Keratinocyte (primary cell): ENCODE measurements at regions not wholly inside any gene's neighbourhood (a gene's known extent, or its start where the extent isn't known, plus 50 kb on each side); places are given as distances from the start of the nearest gene placed in this dataset.

Source experiments
- DNase-seq: peaks from one replicate; pipeline ENCODE4 v3.0.0-alpha.2; 2011; ENCODE audit warnings: low read depth, missing footprints, low spot score
- FAIRE-seq: peaks from 2 replicates; lab custom pipeline; 2011; peaks lifted over from hg19 to GRCh38; lab: Jason Lieb, UNC
- H2AFZ ChIP-seq: 2 replicates; pipeline ENCODE4 v1.6.0; 2012; ENCODE audit warnings: low read length, control low read depth, inconsistent platforms; ENCODE audit not compliant: control insufficient read depth
- H3K27ac ChIP-seq: 2 replicates; pipeline ENCODE4 v1.5.1; 2011; ENCODE audit warnings: low read length; ENCODE audit not compliant: control insufficient read depth, insufficient read depth
- H3K27me3 ChIP-seq: 3 replicates; pipeline ENCODE4 v1.6.0; 2011; ENCODE audit warnings: low read length; ENCODE audit not compliant: control insufficient read depth, insufficient read depth; ENCODE audit errors: extremely low read depth
- H3K36me3 ChIP-seq, 2 experiments: 2 replicates in 1 of 2; 3 replicates in 1 of 2; pipeline ENCODE4 v1.5.1; 2011; ENCODE audit warnings: low read length in 2 of 2, mild to moderate bottlenecking in 1 of 2; ENCODE audit not compliant: control insufficient read depth in 2 of 2, insufficient read depth in 2 of 2; ENCODE audit errors: extremely low read depth in 1 of 2
- H3K4me1 ChIP-seq: 3 replicates; pipeline ENCODE4 v1.5.1; 2011; ENCODE audit warnings: low read length; ENCODE audit not compliant: control insufficient read depth, insufficient read depth; ENCODE audit errors: extremely low read depth
- H3K4me2 ChIP-seq: 3 replicates; pipeline ENCODE4 v1.6.0; 2011; ENCODE audit warnings: low read depth, low read length; ENCODE audit not compliant: control insufficient read depth, insufficient read depth; ENCODE audit errors: extremely low read depth
- H3K4me3 ChIP-seq, 3 experiments: fragments of 200-600 bp in 1 of 3; sonication (generic) in 1 of 3; 2 replicates in 2 of 3; 3 replicates in 1 of 3; pipeline ENCODE4 v1.5.1; 2011 to 2016; ENCODE audit warnings: low read length in 3 of 3, mild to moderate bottlenecking in 3 of 3, control low read depth in 2 of 3, inconsistent platforms in 1 of 3, low read depth in 1 of 3, mixed read lengths in 1 of 3, mixed run types in 1 of 3, moderate library complexity in 1 of 3; ENCODE audit not compliant: control insufficient read depth in 2 of 3, insufficient read depth in 2 of 3; ENCODE audit errors: extremely low read depth in 1 of 3
- H3K79me2 ChIP-seq: 2 replicates; pipeline ENCODE4 v1.6.0; 2012; ENCODE audit warnings: low read length; ENCODE audit not compliant: control insufficient read depth, insufficient read depth
- H3K9ac ChIP-seq: 3 replicates; pipeline ENCODE4 v1.6.0; 2011; ENCODE audit warnings: low read length; ENCODE audit not compliant: control insufficient read depth, insufficient read depth; ENCODE audit errors: extremely low read depth
- H3K9me1 ChIP-seq: 3 replicates; pipeline ENCODE4 v1.6.0; 2011; ENCODE audit warnings: low read length; ENCODE audit not compliant: control insufficient read depth, insufficient read depth; ENCODE audit errors: extremely low read depth
- H3K9me3 ChIP-seq: 2 replicates; pipeline ENCODE4 v1.5.1; 2012; ENCODE audit warnings: low read depth, low read length; ENCODE audit not compliant: control insufficient read depth
- H4K20me1 ChIP-seq: 3 replicates; pipeline ENCODE4 v1.6.0; 2011; ENCODE audit warnings: low read length; ENCODE audit not compliant: control insufficient read depth, insufficient read depth; ENCODE audit errors: extremely low read depth
- EZH2 ChIP-seq: IDR thresholded peaks from one replicate; pipeline ENCODE4 v1.6.1; 2012; ENCODE audit warnings: inconsistent platforms, mild to moderate bottlenecking, low read length, moderate library complexity
- dilution Hi-C: fragments of 300-500 bp; cut with MboI; formaldehyde crosslinking; loops from one replicate; pipeline ENCODE4 v1.7.0; 2020; ENCODE audit warnings: low sequenced_read_pairs; ENCODE audit not compliant: extremely low pct_ligation_motif_present
- TF ChIP-seq, protein P1 (sequence below), 3 experiments: IDR thresholded peaks in 1 of 3; conservative IDR thresholded peaks in 1 of 3; optimal IDR thresholded peaks in 1 of 3; 2 replicates in 2 of 3; 3 replicates in 1 of 3; pipeline versions ENCODE3 to v1.5.1; 2011; ENCODE audit warnings: low read length in 3 of 3, mild to moderate bottlenecking in 3 of 3, moderate library complexity in 2 of 3, control low read depth in 1 of 3, inconsistent platforms in 1 of 3; ENCODE audit not compliant: insufficient read depth in 2 of 3; ENCODE audit errors: extremely low read depth in 1 of 3

DNA sequence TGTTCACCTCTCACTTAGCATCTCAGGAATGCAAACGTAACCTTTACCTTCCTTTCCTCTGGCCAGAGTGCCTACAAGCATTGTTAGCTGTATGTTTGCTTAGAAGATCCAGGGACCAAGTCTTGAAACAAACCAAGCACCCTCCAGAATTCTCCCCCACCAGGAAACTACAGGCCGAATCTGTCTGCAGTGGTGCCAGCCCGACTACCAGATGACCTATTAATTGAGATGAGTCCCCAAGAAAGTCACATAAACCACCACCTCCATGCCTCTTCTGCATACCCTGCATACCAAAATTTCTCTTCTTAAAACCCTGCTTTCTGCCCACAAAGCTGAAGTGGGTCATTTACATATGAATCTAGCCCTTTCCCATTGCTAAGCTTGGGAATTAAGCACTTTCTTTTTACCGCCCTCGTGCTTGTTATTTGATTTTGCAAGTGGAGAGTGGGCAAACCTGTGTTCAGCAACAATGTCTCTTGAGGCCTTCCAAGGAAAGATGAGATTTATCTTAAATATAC lies 1239.1 kb downstream of the CDH12 start:
- Histone ChIP-seq H4K20me1 (no peaks in the 10 kb centered on the region), H3K9ac (no peak overlapping the region), H3K4me3 (no peak overlapping the region), H3K9me1 (no peaks in the 10 kb centered on the region), H3K27me3 (no peaks in the 10 kb centered on the region), H3K4me2 (no peak overlapping the region), H3K27ac (no peak overlapping the region), H2AFZ (no peak overlapping the region), H3K79me2 (no peaks in the 10 kb centered on the region), H3K9me3 (no peaks in the 10 kb centered on the region), H3K36me3 (no peaks in the 10 kb centered on the region), H3K4me1 (no peaks in the 10 kb centered on the region)
- FAIRE-seq (no peak), DNase-seq (no peak)
- dilution Hi-C loops, result no loop called here
- TF ChIP-seq, protein P1, sequence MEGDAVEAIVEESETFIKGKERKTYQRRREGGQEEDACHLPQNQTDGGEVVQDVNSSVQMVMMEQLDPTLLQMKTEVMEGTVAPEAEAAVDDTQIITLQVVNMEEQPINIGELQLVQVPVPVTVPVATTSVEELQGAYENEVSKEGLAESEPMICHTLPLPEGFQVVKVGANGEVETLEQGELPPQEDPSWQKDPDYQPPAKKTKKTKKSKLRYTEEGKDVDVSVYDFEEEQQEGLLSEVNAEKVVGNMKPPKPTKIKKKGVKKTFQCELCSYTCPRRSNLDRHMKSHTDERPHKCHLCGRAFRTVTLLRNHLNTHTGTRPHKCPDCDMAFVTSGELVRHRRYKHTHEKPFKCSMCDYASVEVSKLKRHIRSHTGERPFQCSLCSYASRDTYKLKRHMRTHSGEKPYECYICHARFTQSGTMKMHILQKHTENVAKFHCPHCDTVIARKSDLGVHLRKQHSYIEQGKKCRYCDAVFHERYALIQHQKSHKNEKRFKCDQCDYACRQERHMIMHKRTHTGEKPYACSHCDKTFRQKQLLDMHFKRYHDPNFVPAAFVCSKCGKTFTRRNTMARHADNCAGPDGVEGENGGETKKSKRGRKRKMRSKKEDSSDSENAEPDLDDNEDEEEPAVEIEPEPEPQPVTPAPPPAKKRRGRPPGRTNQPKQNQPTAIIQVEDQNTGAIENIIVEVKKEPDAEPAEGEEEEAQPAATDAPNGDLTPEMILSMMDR (optimal IDR thresholded peaks at IDR 0.05 in 1 of 3, IDR thresholded peaks at IDR 0.05 in 1 of 3, conservative IDR thresholded peaks at IDR 0.05 in 1 of 3; ENCODE audit: extremely low read depth in 1 of 3, insufficient read depth in 2 of 3, low read length in 3 of 3), result no peak
- no peak for TF ChIP-seq EZH2

- Histone ChIP-seq H3K9ac (no peak overlapping the region), H3K36me3 (no peaks in the 10 kb centered on the region), H3K4me1 (no peaks in the 10 kb centered on the region), H2AFZ (no peak overlapping the region), H3K9me3 (no peaks in the 10 kb centered on the region), H3K9me1 (no peaks in the 10 kb centered on the region), H3K4me2 (no peak overlapping the region), H4K20me1 (no peaks in the 10 kb centered on the region), H3K4me3 (no peak overlapping the region), H3K27ac (no peak overlapping the region), H3K27me3 (no peaks in the 10 kb centered on the region), H3K79me2 (no peaks in the 10 kb centered on the region)
- dilution Hi-C loops, result no loop called here
- no peak for TF ChIP-seq EZH2
- TF ChIP-seq, protein P1 (optimal IDR thresholded peaks at IDR 0.05 in 1 of 3, IDR thresholded peaks at IDR 0.05 in 1 of 3, conservative IDR thresholded peaks at IDR 0.05 in 1 of 3; ENCODE audit: extremely low read depth in 1 of 3, insufficient read depth in 2 of 3, low read length in 3 of 3), result no peak
- no peak for FAIRE-seq
- no peak for DNase-seq
These were observed 1249.3 kb downstream of the CDH12 start for GRCh38 chr5:21603796-21604195.
